GM18870 (cell line): ENCODE measurements at regions not wholly inside any gene's neighbourhood (a gene's known extent, or its start where the extent isn't known, plus 50 kb on each side); places are given as distances from the start of the nearest gene placed in this dataset.

ENCODE experiments used
- ATAC-seq: cut with Tn5 transposase; IDR thresholded peaks from one replicate; pipeline ENCODE4 v1.9.1; 2021; ENCODE audit warnings: moderate library complexity; ENCODE audit not compliant: unreplicated experiment

DNA sequence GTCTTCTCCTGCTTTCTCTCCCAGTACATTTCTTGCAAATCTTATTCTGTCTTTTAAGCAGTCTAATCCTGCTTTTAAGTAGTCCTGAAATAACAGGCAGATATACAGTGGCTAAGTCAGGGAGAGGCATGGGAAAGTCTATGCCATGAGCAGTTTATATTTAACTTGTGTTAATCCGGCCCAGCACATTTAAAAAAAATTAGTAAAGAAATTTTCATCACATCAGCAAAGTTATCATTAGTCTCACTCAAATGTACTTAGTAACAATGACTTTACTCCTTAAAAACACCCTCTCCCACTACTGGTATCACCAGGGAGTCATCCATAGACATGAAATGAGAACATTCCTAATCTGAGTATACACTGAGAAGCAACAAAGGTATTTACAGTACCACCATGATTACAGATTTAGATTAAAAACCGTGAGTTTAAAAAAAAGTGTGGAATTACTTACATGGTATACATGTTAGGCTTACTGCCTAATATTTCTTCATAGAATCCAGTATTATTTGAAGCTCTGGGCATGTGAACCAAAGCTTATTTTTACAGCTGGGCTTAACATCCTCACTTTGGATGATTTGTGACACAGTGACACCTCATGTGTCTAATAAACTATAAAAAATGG is 75.9 kb upstream of the DAB2 start:
- ATAC-seq = no peak

DNA sequence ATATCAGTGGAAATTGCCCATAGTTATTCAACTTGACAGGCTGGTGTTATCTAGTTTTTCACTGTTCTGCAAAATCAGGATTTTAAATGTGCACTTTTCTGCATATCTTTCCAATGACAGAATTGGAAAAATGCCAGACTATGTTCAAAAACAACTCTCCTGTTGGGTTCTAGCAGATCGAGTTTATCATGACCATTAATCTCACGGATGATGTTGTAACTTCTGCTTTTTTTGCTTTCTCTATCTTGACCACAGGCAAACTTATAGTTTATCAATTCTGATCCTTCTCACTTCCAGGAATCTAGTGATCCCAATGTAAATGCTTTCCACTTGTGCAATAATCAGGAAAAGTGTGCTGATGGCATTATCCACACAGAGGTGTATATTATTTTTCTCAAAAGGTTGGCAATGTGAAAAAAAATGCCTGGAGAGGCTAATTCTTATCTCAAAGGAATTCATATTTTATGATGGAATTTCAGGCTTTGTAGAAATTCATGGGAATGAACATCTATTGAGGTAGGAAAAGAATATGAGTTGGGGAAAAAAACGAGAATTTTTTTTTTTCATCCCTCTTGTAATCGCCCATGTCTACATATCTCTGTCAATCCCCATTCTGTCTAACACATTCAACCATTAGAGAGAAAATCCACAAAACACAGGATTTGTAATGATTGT is 73.6 kb upstream of the DAB2 start:
- no peak for ATAC-seq

- ATAC-seq = no peak
These were observed 72.5 kb upstream of the DAB2 start for GRCh38 chr5:39497322-39497721.

- no peak for ATAC-seq
These were observed 70.4 kb upstream of the DAB2 start for GRCh38 chr5:39495227-39495626.

DNA sequence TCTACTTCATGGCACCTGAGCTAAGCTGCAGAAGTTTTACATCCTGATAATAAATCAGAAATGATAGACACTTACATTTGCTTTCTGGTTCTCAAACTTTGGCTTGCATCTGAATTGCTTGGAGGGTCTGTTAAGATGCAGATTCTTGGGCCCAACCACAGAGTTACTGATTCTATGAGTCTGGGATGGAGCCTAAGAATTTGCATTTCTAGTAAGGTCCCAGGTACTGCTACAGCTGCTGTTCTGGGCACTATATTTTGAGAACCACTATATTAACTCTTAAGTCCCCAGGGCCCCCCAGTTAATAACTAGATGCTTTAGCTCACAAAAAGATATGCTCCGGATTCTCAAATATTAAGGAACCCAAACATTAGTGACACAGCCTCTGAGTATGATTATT is 69.8 kb upstream of the DAB2 start:
- no peak for ATAC-seq

- no peak for ATAC-seq
These were observed 69.3 kb upstream of the DAB2 start for GRCh38 chr5:39494107-39494510.

DNA sequence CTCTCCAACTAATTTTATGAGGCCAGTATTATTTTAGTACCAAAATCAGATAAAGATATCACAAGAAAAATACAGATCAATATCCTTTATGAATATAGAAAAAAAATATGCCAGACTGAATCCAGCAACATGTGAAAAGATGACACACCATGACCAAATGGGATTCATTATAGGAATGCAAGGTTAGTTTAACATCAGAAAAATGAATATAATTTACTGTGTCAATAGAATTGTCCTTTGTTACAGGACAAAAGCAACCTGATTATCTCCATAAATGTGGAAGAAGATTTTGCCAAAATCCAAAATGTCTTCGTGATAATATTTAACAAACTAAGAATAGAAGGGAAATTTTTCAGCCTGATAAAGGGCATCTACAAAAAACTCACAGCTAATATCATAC is 66.4 kb upstream of the DAB2 start:
- no peak for ATAC-seq

- no peak for ATAC-seq
These were observed 64.5 kb upstream of the DAB2 start for GRCh38 chr5:39489263-39489662.

GRCh38 chr5:39486790-39487189 is 62.0 kb upstream of the DAB2 start:
- ATAC-seq = no peak

GRCh38 chr5:39486361-39486760 is 61.6 kb upstream of the DAB2 start:
- ATAC-seq = no peak

DNA sequence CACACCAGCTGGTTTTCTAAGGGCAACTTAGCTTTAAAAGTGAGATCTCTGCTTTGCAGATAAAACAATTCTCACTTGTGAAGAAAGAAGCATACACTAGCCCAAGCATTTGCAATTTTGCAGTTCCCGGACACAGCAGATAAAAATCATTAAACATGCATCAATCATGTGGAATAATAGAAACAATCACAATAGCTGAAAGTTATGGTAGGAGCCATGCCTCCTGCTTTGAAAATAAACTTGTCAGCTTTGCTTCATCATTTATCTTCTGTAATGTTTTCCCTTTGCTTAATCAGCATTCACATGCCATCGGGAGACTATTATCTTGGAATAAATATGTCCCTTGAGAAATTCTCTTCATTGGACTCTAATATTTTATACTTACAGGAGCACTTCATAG is 60.3 kb upstream of the DAB2 start:
- no peak for ATAC-seq

GRCh38 chr5:39484673-39485072 is 59.9 kb upstream of the DAB2 start:
- no peak for ATAC-seq

- no peak for ATAC-seq
These were observed 57.3 kb upstream of the DAB2 start for GRCh38 chr5:39482098-39482497.

GRCh38 chr5:39479537-39479936 is 54.8 kb upstream of the DAB2 start:
- no peak for ATAC-seq

GRCh38 chr5:39478863-39479262 is 54.1 kb upstream of the DAB2 start:
- no peak for ATAC-seq

- no peak for ATAC-seq
These were observed 52.1 kb upstream of the DAB2 start for GRCh38 chr5:39476843-39477220.

DNA sequence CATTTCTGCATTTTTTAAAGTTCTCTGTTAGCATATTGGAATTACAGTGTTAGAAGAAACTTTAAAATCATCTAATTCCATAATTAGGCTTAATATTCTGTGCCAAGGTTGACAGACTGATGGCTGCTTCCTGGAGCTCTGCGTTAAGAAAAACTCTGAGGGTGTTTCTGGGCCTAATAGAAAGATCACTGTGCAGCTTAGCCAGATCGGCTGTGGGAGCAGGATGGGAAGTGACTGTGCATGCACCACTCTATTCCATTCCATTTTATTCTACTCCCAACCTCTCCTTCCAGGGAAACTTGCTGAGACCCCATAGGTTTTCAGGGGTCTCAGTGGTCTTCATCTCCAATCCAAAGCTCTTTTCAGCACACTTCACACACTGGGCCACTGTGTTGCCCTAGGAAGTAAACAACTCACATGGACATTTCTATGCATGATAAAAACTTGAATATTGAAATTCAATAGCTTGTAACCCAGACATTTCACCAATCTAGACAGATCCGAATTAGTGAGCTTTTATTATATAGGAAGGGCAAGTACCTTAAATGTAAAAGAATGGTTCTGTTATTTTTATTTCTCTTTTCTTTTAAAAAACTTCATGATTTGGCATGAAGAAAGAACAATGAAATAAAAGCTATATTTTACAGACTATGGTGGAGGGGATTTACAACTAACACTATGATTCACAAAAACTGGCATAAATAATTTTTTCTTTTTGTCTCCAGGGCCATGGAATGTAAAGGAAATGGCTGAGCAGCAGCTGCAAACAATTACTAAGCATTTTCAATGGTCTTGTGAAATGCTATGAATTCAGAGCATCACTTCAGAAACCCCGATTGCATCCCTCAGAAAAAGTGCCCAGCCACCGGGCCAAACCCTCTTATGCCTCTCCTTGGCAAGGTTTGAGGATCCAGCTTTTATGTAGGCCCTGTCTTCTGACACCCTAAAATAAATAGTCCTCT is 51.4 kb upstream of the DAB2 start:
- ATAC-seq = no peak

DNA sequence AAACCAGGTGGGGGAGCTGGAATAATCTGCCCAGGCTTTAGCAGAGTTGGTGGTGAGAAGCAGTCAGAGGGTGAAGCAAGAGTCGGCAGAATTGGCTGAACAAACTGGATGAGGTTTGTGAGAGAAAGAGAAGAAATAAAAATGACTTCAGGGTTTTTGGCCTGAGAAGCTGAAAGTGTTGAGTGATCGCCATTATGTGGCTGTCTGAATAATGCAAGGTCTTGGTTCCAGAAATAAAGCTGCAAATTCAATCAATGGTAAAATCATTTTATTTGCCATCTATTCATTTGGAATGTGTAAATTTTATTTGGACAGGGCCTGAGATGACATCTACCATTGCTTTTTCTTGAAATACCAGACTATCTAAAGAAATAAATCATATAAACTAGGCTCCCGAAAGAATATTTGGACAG is 50.4 kb upstream of the DAB2 start:
- ATAC-seq = no peak
